Neutrophil (primary cell): ENCODE measurements at regions not wholly inside any gene's neighbourhood (a gene's known extent, or its start where the extent isn't known, plus 50 kb on each side); places are given as distances from the start of the nearest gene placed in this dataset.

Experiments
- H3K27ac ChIP-seq: fragments of 200-600 bp; sonication (generic); 2 replicates; pipeline ENCODE4 v1.5.1; 2016; ENCODE audit warnings: mild to moderate bottlenecking, moderate library complexity
- H3K27me3 ChIP-seq: fragments of 200-600 bp; sonication (generic); 2 replicates; pipeline ENCODE4 v1.6.0; 2016; ENCODE audit warnings: mild to moderate bottlenecking
- H3K36me3 ChIP-seq: fragments of 200-600 bp; sonication (generic); 2 replicates; pipeline ENCODE4 v1.5.1; 2017
- H3K4me1 ChIP-seq, 2 experiments: fragments of 200-600 bp in 1 of 2; sonication (generic) in 1 of 2; 1 replicate in 1 of 2; 2 replicates in 1 of 2; pipeline versions ENCODE4 v1.5.1 to v1.6.1; 2013 to 2016; ENCODE audit warnings: low read depth in 1 of 2, low read length in 1 of 2, mild to moderate bottlenecking in 1 of 2, moderate library complexity in 1 of 2; ENCODE audit not compliant: control insufficient read depth in 1 of 2, insufficient read depth in 1 of 2
- H3K4me3 ChIP-seq, 2 experiments: fragments of 200-600 bp in 1 of 2; sonication (generic) in 1 of 2; 1 replicate in 1 of 2; 2 replicates in 1 of 2; pipeline ENCODE4 v1.5.1; 2013 to 2016; ENCODE audit warnings: low read depth in 1 of 2, low read length in 1 of 2, mild to moderate bottlenecking in 1 of 2, moderate library complexity in 1 of 2
- H3K9me3 ChIP-seq: fragments of 200-600 bp; sonication (generic); 2 replicates; pipeline ENCODE4 v1.5.1; 2016
- TF ChIP-seq, protein P1 (sequence below): fragments of 200-600 bp; sonication (generic); IDR thresholded peaks from 2 replicates; pipeline ENCODE4 v1.5.1; 2016; ENCODE audit warnings: antibody characterized with exemption

DNA sequence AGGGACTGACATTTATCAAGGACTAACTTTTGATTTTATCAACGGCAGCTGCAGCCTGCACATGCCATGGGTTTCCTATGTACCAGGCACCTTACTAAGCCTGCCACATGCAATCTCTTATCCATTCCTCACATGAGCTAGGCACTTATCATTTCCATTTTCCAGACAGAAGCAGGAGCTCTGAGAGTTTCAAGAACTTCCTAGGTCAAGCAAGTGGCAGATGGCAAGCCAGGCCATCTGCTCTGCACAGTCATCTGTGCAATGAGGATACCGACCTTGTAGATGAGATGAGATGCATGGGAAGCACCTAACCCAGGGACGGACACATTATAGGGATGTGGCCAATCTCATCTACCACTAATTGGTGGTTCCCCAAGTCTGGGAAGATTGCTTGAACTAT is 339.4 kb upstream of the USP24 start:
- Histone ChIP-seq H3K4me3 (no peak overlapping the region), H3K27me3 (no peaks in the 10 kb centered on the region), H3K36me3 (no peaks in the 10 kb centered on the region), H3K27ac (no peak overlapping the region), H3K4me1 (no peaks in the 10 kb centered on the region), H3K9me3 (no peaks in the 10 kb centered on the region)
- TF ChIP-seq, protein P1, sequence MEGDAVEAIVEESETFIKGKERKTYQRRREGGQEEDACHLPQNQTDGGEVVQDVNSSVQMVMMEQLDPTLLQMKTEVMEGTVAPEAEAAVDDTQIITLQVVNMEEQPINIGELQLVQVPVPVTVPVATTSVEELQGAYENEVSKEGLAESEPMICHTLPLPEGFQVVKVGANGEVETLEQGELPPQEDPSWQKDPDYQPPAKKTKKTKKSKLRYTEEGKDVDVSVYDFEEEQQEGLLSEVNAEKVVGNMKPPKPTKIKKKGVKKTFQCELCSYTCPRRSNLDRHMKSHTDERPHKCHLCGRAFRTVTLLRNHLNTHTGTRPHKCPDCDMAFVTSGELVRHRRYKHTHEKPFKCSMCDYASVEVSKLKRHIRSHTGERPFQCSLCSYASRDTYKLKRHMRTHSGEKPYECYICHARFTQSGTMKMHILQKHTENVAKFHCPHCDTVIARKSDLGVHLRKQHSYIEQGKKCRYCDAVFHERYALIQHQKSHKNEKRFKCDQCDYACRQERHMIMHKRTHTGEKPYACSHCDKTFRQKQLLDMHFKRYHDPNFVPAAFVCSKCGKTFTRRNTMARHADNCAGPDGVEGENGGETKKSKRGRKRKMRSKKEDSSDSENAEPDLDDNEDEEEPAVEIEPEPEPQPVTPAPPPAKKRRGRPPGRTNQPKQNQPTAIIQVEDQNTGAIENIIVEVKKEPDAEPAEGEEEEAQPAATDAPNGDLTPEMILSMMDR, result no peak

DNA sequence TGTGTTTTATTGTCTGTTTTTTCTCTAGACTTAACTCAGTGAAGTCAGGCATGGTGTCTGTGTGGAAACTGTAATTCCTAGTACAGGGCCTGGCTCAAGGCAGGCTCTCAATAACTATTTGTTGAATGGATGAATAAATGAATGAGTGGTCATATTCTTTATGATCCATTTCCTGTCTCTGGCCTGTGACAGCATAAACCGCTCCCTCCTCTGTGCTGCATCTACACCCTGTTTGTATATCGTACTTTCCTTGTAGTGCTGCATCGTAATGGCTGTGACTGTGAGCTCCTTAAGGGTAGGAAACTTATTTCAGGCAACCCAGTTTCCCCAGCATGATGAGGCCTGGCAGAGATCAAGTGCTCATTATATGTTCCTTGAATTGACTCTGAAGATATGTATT is 337.5 kb upstream of the USP24 start:
- H3K4me3 ChIP-seq, result no peak overlapping the region
- no peaks in the 10 kb centered on the region for H3K27me3 ChIP-seq
- H3K4me1 ChIP-seq, result no peaks in the 10 kb centered on the region
- H3K36me3 ChIP-seq, result no peaks in the 10 kb centered on the region
- H3K9me3 ChIP-seq, result no peaks in the 10 kb centered on the region
- no peak overlapping the region for H3K27ac ChIP-seq
- TF ChIP-seq, protein P1, result no peak

DNA sequence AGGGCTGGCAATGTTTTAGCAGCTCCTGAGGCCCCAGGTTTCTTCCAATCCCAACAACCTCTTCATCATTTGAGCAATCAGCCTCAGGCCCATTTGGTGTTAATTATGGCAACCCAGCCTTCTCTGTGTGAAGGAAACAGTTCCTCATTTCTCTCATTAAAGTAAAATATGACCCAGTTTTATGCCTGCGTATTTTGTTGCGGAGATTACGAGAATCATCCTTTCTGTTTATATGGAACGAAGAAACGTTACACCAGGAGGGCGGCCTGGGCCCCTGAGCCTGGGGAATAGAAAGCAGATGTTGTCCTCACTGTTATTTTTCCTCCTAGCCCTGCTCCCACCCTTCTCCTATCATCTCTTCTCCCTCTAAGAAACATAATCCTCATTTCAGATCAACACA is 332.2 kb upstream of the USP24 start:
- Histone ChIP-seq H3K27ac (no peak overlapping the region), H3K36me3 (no peaks in the 10 kb centered on the region), H3K9me3 (no peaks in the 10 kb centered on the region), H3K4me3 (no peak overlapping the region), H3K4me1 (no peaks in the 10 kb centered on the region), H3K27me3 (no peaks in the 10 kb centered on the region)
- TF ChIP-seq, protein P1, result no peak

DNA sequence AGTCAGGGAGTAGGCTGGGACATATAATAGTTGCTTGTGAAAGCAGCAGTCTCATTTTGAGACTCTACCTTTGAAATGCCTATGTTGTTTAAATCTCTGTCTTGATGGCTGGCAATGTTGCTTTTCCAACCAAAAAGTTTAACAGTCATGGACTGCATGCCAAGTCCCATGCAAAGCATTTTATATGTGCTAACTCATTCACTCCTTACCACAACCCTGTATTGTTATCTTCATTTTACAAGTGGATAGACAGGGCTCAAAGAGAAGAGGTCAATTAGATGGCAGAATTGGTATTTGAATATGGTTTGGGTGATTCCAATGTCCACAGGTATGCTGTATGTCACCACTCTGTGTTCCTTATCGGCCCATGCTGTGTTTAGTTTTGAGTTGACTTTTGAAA is 331.4 kb upstream of the USP24 start:
- TF ChIP-seq, protein P1, result no peak
- Histone ChIP-seq H3K27ac (no peak overlapping the region), H3K4me1 (no peaks in the 10 kb centered on the region), H3K4me3 (no peak overlapping the region), H3K36me3 (no peaks in the 10 kb centered on the region), H3K27me3 (no peaks in the 10 kb centered on the region), H3K9me3 (no peaks in the 10 kb centered on the region)

DNA sequence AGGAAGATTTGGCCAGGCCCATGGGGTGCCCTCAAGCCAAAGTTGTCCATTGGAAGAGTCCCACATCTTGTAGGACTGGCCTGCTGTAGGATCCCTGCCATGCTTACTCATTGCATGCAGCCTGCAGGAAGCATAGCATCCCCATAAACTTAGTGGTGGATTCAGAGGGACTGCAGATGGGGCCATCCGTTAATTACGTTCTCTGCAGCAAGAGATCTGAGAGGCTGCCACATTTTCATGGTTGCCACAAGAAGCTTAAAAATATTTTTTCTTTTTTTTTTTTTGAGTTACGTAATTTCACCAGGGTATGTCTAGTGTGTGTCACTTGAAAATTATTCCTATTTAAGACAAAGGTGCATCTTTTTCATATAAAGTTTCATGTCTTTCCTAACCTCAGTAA is 329.7 kb upstream of the USP24 start:
- TF ChIP-seq, protein P1, result no peak
- no peaks in the 10 kb centered on the region for H3K9me3 ChIP-seq

DNA sequence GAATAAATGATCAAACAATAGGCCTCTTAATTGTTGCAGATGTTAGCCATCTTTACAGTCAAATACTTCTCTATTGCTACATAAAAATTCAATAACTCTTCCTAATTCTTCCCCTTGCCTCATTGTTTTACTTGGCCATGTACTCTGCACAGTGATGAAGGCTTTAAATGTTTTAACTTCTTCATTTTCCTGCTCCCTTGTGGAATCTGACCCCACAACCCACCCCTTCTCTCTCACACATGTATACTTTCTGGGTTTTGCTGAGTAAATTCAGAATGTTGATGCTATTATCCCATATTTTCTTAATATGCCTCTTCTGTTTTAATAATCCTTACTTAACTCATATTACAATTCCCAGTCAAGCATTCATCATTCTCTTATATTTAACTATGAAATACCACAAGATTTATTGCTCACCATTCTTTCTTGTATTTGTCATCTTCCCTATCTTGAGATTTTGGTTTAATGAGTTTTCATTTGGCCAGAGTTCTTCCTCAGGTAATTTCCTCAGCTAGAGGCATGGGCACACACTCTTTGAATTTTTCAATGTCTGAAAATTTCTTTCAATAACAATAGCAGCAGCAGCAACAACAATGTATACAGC is 327.8 kb upstream of the USP24 start:
- Histone ChIP-seq H3K36me3 (no peaks in the 10 kb centered on the region), H3K9me3 (no peaks in the 10 kb centered on the region), H3K27ac (no peak overlapping the region), H3K4me1 (no peaks in the 10 kb centered on the region), H3K4me3 (no peak overlapping the region), H3K27me3 (no peaks in the 10 kb centered on the region)
- TF ChIP-seq, protein P1, result no peak

More for the DNA sequence above, 329.7 kb upstream of the USP24 start:
- no peaks in the 10 kb centered on the region for H3K36me3 ChIP-seq
- no peaks in the 10 kb centered on the region for H3K27me3 ChIP-seq
- no peak overlapping the region for H3K27ac ChIP-seq
- no peaks in the 10 kb centered on the region for H3K4me1 ChIP-seq
- H3K4me3 ChIP-seq, result no peak overlapping the region
